Astrocyte (in vitro differentiated cells and primary cell): ENCODE measurements at regions not wholly inside any gene's neighbourhood (a gene's known extent, or its start where the extent isn't known, plus 50 kb on each side); places are given as distances from the start of the nearest gene placed in this dataset.

Experiments used
- DNase-seq: peaks from one replicate; pipeline ENCODE4 v3.0.0-alpha.2; 2010; ENCODE audit warnings: low read depth
- FAIRE-seq: peaks from 2 replicates; lab custom pipeline; 2011; peaks lifted over from hg19 to GRCh38; lab: Jason Lieb, UNC
- H2AFZ ChIP-seq: 2 replicates; pipeline ENCODE4 v1.6.0; 2012; ENCODE audit warnings: low read depth, low read length, inconsistent platforms
- H3K27ac ChIP-seq: 2 replicates; pipeline ENCODE4 v1.5.1; 2011; ENCODE audit warnings: low read depth, low read length, inconsistent platforms
- H3K27me3 ChIP-seq: 2 replicates; pipeline ENCODE4 v1.6.0; 2011; ENCODE audit warnings: low read length, inconsistent platforms; ENCODE audit not compliant: insufficient read depth
- H3K36me3 ChIP-seq: 2 replicates; pipeline ENCODE4 v1.5.1; 2011; ENCODE audit warnings: low read length, inconsistent platforms; ENCODE audit not compliant: insufficient read depth
- H3K4me1 ChIP-seq: 2 replicates; pipeline ENCODE4 v1.5.1; 2011; ENCODE audit warnings: low read length, inconsistent platforms; ENCODE audit not compliant: insufficient read depth
- H3K4me2 ChIP-seq: 2 replicates; pipeline ENCODE4 v1.6.0; 2012; ENCODE audit warnings: low read length, inconsistent platforms
- H3K4me3 ChIP-seq: 2 replicates; pipeline ENCODE4 v1.5.1; 2011; ENCODE audit warnings: low read depth, mild to moderate bottlenecking, low read length, inconsistent platforms; ENCODE audit not compliant: insufficient read depth
- H3K79me2 ChIP-seq: 2 replicates; pipeline ENCODE4 v1.6.0; 2012; ENCODE audit warnings: mild to moderate bottlenecking, low read length, inconsistent platforms; ENCODE audit not compliant: insufficient read depth
- H3K9ac ChIP-seq: 2 replicates; pipeline ENCODE4 v1.6.0; 2012; ENCODE audit warnings: mild to moderate bottlenecking, low read length, inconsistent platforms
- H3K9me3 ChIP-seq: 2 replicates; pipeline ENCODE4 v1.5.1; 2012; ENCODE audit warnings: low read depth, mild to moderate bottlenecking, low read length, inconsistent platforms; ENCODE audit not compliant: insufficient read depth
- H4K20me1 ChIP-seq: 2 replicates; pipeline ENCODE4 v1.6.0; 2012; ENCODE audit warnings: low read length, inconsistent platforms; ENCODE audit not compliant: insufficient read depth
- H3K27ac Mint-ChIP-seq: one replicate; pipeline ENCODE4 v1.8.0; 2021; ENCODE audit warnings: mild to moderate bottlenecking, mixed read lengths; ENCODE audit not compliant: unreplicated experiment
- H3K27me3 Mint-ChIP-seq: one replicate; pipeline ENCODE4 v1.8.0; 2021; ENCODE audit warnings: low read depth, mixed read lengths; ENCODE audit not compliant: unreplicated experiment
- H3K36me3 Mint-ChIP-seq: one replicate; pipeline ENCODE4 v1.8.0; 2021; ENCODE audit warnings: low read depth, mixed read lengths; ENCODE audit not compliant: unreplicated experiment
- H3K4me1 Mint-ChIP-seq: one replicate; pipeline ENCODE4 v1.8.0; 2021; ENCODE audit warnings: low read depth, mixed read lengths; ENCODE audit not compliant: unreplicated experiment
- H3K4me3 Mint-ChIP-seq: one replicate; pipeline ENCODE4 v1.8.0; 2021; ENCODE audit warnings: mild to moderate bottlenecking, moderate library complexity, mixed read lengths; ENCODE audit not compliant: unreplicated experiment
- H3K9me3 Mint-ChIP-seq: one replicate; pipeline ENCODE4 v1.8.0; 2021; ENCODE audit warnings: mild to moderate bottlenecking, mixed read lengths; ENCODE audit not compliant: unreplicated experiment
- EZH2 ChIP-seq: IDR thresholded peaks from 2 replicates; pipeline ENCODE4 v1.6.1; 2012; ENCODE audit warnings: mild to moderate bottlenecking, low read length, inconsistent platforms; ENCODE audit not compliant: insufficient read depth
- TF ChIP-seq, protein P1 (sequence below): IDR thresholded peaks from 2 replicates; pipeline ENCODE4 v1.5.1; 2011; ENCODE audit warnings: low read depth, mild to moderate bottlenecking, inconsistent platforms, low read length, moderate library complexity; ENCODE audit not compliant: insufficient read depth

DNA sequence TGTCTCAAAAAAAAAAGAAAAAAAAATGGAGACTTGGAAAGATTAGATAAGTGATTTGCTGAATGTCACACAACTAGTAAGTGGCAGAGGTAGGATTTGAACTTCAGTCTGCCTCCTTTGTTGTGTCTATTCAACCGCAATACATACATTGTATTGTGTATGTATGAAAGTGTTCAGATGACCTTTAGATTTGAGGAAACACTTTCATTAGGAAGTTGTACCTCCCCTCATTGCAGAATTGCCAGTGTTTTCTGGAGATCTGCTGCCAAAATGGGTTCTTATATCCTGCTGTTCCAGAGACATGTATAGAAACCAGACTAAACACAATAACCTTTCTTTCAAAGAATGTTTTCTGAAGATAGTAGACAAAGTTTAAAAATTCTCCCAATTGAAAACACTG is 247.4 kb upstream of the TBL1XR1 start:
- H3K4me1 Mint-ChIP-seq = peaks cover 18% of the 10 kb centered on the region
- DNase-seq (no peak), FAIRE-seq (no peak)

DNA sequence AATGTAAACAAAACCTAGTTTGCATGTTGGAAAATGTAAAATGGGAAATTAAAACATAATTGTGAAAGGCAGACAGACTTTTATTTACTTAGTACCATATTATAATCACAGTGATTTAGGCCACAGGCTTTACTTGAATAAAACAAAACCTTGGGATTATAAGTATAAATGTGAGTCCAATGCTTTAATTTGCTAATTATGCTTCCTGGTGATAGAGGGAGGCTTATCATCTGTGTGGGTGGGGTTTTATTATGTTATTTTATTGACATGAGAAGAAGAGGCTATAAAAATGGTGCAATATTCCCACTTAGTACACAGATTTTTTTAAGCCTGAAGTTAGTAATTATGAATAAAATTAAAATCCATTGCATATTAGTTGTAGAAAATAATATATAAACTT is 248.3 kb upstream of the TBL1XR1 start:
- TF ChIP-seq, protein P1, sequence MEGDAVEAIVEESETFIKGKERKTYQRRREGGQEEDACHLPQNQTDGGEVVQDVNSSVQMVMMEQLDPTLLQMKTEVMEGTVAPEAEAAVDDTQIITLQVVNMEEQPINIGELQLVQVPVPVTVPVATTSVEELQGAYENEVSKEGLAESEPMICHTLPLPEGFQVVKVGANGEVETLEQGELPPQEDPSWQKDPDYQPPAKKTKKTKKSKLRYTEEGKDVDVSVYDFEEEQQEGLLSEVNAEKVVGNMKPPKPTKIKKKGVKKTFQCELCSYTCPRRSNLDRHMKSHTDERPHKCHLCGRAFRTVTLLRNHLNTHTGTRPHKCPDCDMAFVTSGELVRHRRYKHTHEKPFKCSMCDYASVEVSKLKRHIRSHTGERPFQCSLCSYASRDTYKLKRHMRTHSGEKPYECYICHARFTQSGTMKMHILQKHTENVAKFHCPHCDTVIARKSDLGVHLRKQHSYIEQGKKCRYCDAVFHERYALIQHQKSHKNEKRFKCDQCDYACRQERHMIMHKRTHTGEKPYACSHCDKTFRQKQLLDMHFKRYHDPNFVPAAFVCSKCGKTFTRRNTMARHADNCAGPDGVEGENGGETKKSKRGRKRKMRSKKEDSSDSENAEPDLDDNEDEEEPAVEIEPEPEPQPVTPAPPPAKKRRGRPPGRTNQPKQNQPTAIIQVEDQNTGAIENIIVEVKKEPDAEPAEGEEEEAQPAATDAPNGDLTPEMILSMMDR = no peak
- TF ChIP-seq EZH2 = no peak
- Mint-ChIP-seq H3K27me3 (no peaks in the 10 kb centered on the region), H3K27ac (no peak overlapping the region), H3K4me1 (peaks cover 21% of the 10 kb centered on the region), H3K9me3 (no peaks in the 10 kb centered on the region), H3K4me3 (no peak overlapping the region), H3K36me3 (no peaks in the 10 kb centered on the region)
- Histone ChIP-seq H3K27ac (no peak overlapping the region), H2AFZ (no peak overlapping the region), H3K9ac (no peak overlapping the region), H4K20me1 (no peaks in the 10 kb centered on the region), H3K9me3 (no peaks in the 10 kb centered on the region), H3K27me3 (no peaks in the 10 kb centered on the region), H3K4me3 (no peak overlapping the region), H3K4me2 (no peak overlapping the region), H3K36me3 (no peaks in the 10 kb centered on the region), H3K79me2 (no peaks in the 10 kb centered on the region), H3K4me1 (peaks cover 11% of the 10 kb centered on the region)
- FAIRE-seq (no peak), DNase-seq (no peak)

More for the DNA sequence above, 247.4 kb upstream of the TBL1XR1 start:
- H3K27me3 ChIP-seq = no peaks in the 10 kb centered on the region
- no peaks in the 10 kb centered on the region for H3K36me3 ChIP-seq
- no peak overlapping the region for H3K27ac ChIP-seq
- peaks cover 12% of the 10 kb centered on the region for H3K4me1 ChIP-seq
- Mint-ChIP-seq H3K9me3 (no peaks in the 10 kb centered on the region), H3K27ac (no peak overlapping the region), H3K4me3 (no peak overlapping the region), H3K27me3 (no peaks in the 10 kb centered on the region), H3K36me3 (no peaks in the 10 kb centered on the region)
- H3K4me2 ChIP-seq = no peak overlapping the region
- H3K9ac ChIP-seq = no peak overlapping the region
- no peak for TF ChIP-seq EZH2
- TF ChIP-seq, protein P1 = no peak
- H3K4me3 ChIP-seq = no peak overlapping the region
- H3K79me2 ChIP-seq = no peaks in the 10 kb centered on the region
- no peaks in the 10 kb centered on the region for H4K20me1 ChIP-seq
- no peaks in the 10 kb centered on the region for H3K9me3 ChIP-seq
- H2AFZ ChIP-seq = no peak overlapping the region

DNA sequence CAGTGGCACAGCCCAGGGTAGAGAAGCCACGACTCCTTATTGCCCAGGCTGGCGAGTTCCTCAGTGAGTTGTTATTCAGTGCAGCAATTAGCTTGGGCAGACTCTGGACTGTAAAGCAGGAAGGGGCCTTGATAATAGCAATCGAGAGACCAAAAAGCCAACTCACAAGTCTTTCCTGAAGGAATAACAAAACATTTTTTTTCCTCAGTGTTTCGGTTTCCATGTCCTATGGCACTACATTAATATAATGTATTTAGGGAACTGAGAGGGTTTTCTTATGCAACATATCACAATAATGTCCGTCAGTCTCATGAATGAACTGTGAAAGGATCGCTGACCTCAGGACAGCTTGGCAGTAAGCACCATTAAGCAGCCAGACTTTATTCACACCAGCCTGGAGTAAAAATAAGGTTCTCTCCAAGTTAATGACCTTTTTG is 248.9 kb upstream of the TBL1XR1 start:
- DNase-seq (no peak), FAIRE-seq (no peak)
- no peak overlapping the region for H3K9ac ChIP-seq
- Mint-ChIP-seq H3K27ac (no peak overlapping the region), H3K4me1 (peaks cover 21% of the 10 kb centered on the region), H3K9me3 (no peaks in the 10 kb centered on the region), H3K27me3 (no peaks in the 10 kb centered on the region), H3K36me3 (no peaks in the 10 kb centered on the region), H3K4me3 (no peak overlapping the region)
- no peaks in the 10 kb centered on the region for H3K79me2 ChIP-seq
- H2AFZ ChIP-seq = no peak overlapping the region
- H3K4me2 ChIP-seq = no peak overlapping the region
- peaks cover 16% of the 10 kb centered on the region for H3K4me1 ChIP-seq
- H4K20me1 ChIP-seq = no peaks in the 10 kb centered on the region
- no peaks in the 10 kb centered on the region for H3K9me3 ChIP-seq
- H3K27ac ChIP-seq = no peak overlapping the region
- H3K36me3 ChIP-seq = no peaks in the 10 kb centered on the region
- no peak for TF ChIP-seq EZH2
- TF ChIP-seq, protein P1 = no peak
- H3K27me3 ChIP-seq = no peaks in the 10 kb centered on the region
- H3K4me3 ChIP-seq = no peak overlapping the region
